Stimulated activated CD4-positive, alpha-beta T cell treated with anti-CD3 and anti-CD28 coated beads, Interleukin-4, amount 100 ng/mL, for 1 hour (primary cell): ENCODE measurements at regions not wholly inside any gene's neighbourhood (a gene's known extent, or its start where the extent isn't known, plus 50 kb on each side); places are given as distances from the start of the nearest gene placed in this dataset.

Experiments
- DNase-seq: peaks from one replicate; pipeline ENCODE4 v3.0.0-alpha.2; 2020

DNA sequence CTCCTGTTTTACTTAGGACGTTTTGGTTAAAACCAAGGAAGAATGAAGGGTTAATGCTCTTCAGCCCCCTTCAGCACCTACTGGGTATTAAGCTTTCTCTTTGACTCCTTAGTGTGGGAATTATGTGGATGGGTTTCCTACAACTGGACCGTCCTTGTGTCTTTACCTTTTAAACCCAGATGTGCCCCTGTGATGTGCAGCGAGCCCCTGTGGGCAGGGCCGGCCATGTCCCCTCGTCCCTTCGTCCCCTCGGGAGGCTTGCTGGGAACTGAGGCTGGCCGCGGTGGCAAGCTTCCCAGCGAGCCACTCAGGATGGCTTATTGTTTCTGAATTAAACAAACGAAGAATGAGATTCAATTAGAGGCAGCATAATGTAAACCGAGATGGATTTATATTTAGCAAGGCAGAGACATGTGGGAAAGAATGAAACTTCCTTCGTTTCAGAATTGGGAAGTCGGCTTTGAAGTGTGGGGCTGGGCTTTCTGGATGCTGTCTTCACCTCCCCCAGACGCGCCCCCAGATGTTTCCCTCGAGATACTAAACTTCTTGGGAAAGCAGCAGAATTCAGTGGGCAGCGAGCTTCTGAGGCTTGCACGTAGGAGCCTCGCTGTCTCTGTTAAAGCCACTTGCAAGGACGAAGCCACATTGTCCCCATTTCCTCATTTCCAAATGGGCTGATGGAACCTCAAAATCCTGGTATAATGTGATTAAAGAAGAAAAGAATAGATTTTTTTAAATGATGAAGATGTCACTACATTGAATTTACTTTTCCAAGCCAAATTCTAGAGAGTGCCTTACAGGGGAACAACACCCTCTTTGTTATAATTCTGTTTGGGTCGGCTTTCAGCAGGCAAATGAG is 146.0 kb downstream of the VAPA start:
- DNase-seq = no peak

DNA sequence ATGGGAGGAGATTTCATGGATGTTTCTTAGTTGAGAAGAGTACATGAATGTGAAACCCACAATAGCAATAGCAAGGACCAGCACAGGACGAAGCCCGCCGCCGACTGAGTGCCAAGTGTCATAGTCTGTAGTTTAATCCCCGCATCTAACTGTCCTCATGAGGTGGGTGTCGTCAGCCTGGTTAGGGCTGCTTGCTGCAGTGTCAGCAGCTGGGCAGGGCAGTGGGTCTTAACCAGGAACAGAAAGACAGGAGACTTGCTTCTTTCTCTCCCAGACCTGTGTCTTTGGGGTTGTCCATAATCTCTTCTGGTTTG is 146.6 kb downstream of the VAPA start:
- no peak for DNase-seq

DNA sequence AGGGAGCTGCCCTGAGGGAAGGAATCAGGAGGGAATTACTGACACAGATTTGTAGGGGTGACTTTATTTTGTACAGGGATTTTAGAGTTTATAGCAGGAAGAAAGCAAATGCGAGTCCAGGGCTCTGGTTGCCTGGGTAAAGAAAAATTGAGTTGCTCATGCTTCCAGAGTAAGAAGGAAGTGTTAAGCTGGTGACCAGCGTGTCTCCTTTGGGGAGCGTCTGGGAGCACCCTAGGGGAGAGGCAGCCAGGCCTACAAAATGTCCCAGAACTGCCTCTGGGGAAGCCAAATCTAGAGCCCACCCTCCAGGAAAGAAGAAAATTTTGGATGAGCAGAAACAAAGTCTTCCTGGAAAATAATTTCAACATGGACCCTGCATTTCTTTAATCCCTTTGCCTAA is 147.0 kb downstream of the VAPA start:
- DNase-seq = no peak

GRCh38 chr18:10061566-10062140 is 147.8 kb downstream of the VAPA start:
- DNase-seq = no peak

DNA sequence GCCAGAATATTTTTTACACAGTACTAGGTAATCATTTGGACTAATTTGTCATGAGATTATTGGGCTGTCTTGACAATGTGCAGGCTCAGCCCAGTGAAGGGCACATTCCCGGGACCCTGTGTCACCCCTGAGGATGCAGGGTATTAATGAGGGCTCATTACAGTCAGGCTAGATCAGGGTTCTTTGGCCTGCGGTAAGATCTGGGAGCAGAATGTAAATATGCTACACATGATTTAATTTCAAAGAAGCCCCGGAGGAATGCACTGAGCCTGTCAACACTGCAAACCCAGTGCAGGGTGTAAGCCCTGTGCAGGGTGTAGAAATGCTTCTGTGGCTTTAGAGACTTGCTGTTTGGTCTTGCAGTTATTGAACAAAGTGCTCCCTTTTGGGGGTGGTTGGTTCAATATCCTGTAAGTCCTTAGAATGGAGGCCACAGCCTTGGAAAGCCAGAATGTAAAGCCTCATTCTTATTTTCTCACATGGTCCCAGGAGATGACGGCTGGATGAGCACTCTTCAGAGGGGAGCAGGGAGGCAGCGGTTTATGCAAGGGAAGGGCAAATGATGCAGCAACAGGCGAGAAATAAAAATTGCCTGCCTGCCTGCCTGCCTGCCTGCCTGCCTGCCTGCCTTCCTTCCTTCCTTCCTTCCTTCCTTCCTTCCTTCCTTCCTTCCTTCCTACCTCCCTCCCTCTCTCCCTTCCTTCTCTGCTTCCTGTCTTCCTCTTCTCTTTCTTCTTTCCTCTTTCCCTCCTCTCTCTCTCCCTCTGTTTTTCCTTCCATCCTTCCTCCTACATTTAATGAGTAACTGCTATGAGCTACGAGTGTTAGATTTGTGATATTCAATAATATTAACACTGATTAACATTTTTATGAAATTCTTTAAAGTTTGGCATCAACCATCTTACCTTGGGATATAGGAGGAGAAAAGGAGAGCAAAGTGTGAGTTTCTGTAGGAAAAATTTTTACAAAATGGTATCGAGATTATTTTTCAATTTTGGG is 148.8 kb downstream of the VAPA start:
- no peak for DNase-seq

GRCh38 chr18:10063489-10063888 is 149.7 kb downstream of the VAPA start:
- DNase-seq = no peak

DNA sequence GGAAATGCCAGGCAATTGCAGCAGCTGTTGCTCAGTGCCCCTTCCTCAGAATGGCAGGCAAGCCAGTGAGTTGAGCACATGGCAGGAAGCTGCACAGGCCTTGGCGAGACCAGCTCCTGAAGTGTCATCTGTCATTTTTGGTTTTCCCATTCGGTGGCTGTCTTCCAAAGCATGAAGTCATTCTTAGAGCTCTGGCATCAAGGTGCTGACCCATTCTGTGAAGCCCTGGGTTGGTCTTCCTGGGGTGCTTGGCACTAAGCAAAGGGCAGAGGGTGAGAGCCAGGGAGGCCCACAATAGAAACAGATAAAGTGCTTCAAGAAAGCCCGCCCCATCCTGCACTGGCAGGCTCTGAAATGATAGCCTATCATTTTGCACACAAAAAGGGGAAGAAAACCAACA is 150.5 kb downstream of the VAPA start:
- DNase-seq = no peak

DNA sequence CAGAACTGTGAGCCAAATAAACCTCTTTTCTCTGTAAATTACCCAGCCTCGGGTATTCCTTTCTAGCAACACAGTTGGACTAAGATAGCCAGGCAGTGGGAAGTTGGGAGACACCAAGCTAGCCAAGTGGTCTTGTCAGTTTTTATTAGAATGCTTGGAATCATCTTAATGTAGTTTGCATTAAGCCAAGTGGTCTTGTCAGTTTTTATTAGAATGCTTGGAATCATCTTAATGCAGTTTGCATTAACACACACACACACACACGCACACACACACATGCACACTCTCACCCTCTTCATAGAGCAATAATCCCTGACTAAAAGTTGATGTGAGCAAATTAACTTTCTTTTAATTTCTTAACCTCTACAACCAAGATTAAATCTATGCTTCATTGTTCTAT is 151.5 kb downstream of the VAPA start:
- DNase-seq = no peak

DNA sequence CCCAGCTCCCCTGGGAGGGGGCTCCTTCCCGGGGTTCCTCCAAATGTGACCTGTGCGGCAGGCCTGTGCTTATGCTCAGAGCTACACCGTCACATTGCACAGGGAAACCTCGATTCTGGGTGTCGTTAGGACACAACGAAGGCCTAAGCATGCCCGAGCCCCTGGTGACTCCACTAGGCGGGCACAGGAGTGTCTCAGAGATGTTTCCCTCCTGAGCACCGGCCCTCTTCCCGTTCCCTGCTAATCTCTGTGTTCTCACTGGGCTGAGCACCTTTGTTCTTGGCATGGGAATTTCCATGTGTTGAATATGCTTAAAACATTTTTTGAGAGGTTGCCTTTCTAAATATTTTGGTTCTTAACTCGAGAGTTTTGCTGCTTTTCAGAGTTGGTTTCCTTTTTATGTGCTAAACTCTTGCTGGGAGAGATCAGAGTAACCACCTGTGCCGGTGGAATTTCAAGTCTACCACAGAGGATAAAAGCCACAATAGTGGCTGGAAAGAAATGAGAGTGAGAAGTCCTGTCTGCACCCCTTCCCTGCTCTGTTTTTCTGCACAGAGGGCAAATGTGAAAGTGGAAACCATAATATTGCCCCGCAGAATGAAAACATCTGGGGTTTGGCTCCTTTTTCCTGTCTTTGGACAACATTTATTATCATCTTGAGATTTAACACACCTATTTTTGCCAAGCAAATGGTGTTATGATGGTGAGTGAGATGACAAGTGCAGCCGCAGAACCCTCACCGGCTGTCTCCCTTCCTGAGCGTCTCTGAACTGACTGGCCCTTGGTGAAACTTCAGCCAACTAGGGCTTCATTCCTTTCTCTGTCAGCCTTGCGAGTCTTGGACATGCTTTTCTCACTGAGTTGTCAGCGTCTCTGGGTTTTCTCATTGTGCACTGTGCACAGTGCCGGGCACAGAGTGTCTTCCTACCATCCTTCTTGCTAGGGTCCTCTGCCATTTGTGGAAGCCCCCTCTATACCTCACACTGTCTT is 154.1 kb downstream of the VAPA start:
- DNase-seq = no peak

- DNase-seq = no peak
These were observed 155.2 kb downstream of the VAPA start for GRCh38 chr18:10068766-10069567.

GRCh38 chr18:10070561-10071000 is 156.8 kb downstream of the VAPA start:
- no peak for DNase-seq

DNA sequence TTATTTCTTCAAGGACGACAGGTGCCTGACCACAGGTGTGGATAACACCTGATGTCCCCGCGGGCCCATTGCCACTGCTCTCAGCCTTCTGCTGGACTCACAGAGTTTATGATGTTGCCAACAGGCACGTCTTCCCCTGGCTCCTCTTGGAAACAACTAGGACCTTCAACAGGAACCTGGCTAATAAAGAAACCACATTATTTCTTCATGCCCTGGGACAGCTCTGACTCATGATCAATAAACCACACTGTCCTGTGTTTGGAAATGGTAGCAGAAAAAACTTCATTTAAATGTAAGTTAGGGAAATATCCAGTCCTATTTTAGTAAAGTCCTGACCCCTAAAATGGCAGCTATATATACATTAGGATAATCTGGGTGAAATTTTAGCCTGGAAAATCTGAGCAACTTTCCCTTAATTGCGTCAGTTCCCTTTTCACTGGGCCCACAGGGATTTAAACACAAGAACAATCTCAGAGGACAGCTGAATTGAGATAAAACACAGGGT is 158.9 kb downstream of the VAPA start:
- no peak for DNase-seq

GRCh38 chr18:10074110-10074509 is 160.3 kb downstream of the VAPA start:
- DNase-seq = no peak

GRCh38 chr18:10074728-10075127 is 160.9 kb downstream of the VAPA start:
- DNase-seq = no peak

- DNase-seq = no peak
These were observed 162.8 kb downstream of the VAPA start for GRCh38 chr18:10076502-10077030.

GRCh38 chr18:10077986-10078385 is 164.2 kb downstream of the VAPA start:
- no peak for DNase-seq

GRCh38 chr18:10080372-10080771 is 166.6 kb downstream of the VAPA start:
- no peak for DNase-seq

GRCh38 chr18:10081492-10081891 is 167.7 kb downstream of the VAPA start:
- no peak for DNase-seq

DNA sequence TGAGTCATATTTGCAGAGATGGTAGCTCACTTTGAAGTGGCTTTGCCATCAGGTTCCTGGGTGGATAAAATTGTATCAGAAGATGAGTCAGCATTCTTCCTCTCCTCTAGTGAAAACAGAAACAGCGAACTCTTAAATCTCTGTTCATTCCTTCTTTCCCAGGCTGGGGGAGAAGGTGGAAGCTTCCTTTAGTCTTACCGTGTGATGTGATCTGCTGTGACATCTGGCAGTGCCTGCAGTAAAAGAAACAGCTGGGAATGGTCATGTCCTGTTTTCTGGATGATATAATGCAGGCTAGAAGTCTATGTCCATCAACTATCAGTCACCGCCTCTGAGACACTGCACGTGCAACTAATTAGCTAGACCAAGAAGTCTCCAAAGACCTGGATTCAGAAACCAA is 171.6 kb downstream of the VAPA start:
- DNase-seq = no peak

DNA sequence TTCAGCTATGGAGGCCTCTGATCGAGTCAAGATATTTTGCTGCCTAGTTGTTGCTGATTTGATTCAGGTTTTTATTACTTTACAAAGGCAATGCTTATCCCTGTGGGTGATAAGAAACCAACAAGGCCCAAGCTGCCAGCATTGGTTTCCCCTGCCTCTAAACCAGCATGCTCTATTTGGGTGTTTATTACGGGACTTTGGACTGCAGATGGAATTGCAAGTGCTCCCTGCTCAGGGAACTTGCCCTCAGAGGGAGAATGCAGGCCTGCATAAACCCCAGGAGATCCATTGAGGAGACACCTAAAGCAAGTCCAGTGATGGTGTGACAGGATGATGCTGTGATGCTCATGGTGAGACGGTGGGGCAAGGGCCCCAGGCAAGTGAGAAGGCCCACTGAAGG is 172.1 kb downstream of the VAPA start:
- no peak for DNase-seq
